ENCODE measurements at regions not wholly inside any gene's neighbourhood (a gene's known extent, or its start where the extent isn't known, plus 50 kb on each side); places are given as distances from the start of the nearest gene placed in this dataset.

GRCh38 chr1:67522793-67523192 lies 92.6 kb upstream of the SERBP1 start:
- intact Hi-C loops (cut with DNase I; ENCODE audit: low total_unique reads), result no loop called here
- Histone ChIP-seq H3K9me3 (no peaks in the 10 kb centered on the region), H3K27me3 (no peaks in the 10 kb centered on the region), H3K36me3 (no peaks in the 10 kb centered on the region), H3K4me1 (no peaks in the 10 kb centered on the region), H3K27ac (no peak overlapping the region), H3K4me3 (no peak overlapping the region)
- no peak for TF ChIP-seq POLR2A (IDR thresholded peaks at IDR 0.05)
- TF ChIP-seq CTCF (IDR thresholded peaks at IDR 0.05), result no peak
- no peak for DNase-seq

GRCh38 chr1:67524143-67525052 lies 94.2 kb upstream of the SERBP1 start:
- H3K4me3 ChIP-seq, result no peak overlapping the region
- H3K4me1 ChIP-seq, result no peaks in the 10 kb centered on the region
- no peaks in the 10 kb centered on the region for H3K36me3 ChIP-seq
- H3K9me3 ChIP-seq, result no peaks in the 10 kb centered on the region
- DNase-seq, result no peak
- H3K27ac ChIP-seq, result no peak overlapping the region
- no peaks in the 10 kb centered on the region for H3K27me3 ChIP-seq
- intact Hi-C loops (cut with DNase I; ENCODE audit: low total_unique reads), result no loop called here
- TF ChIP-seq CTCF (IDR thresholded peaks at IDR 0.05) (no peak), POLR2A (IDR thresholded peaks at IDR 0.05) (no peak)

- DNase-seq, result no peak
- Histone ChIP-seq H3K27me3 (no peaks in the 10 kb centered on the region), H3K4me3 (no peak overlapping the region), H3K4me1 (no peaks in the 10 kb centered on the region), H3K36me3 (no peaks in the 10 kb centered on the region), H3K9me3 (no peaks in the 10 kb centered on the region), H3K27ac (no peak overlapping the region)
- TF ChIP-seq POLR2A (IDR thresholded peaks at IDR 0.05), result no peak
- intact Hi-C loops (cut with DNase I; ENCODE audit: low total_unique reads), result no loop called here
These were observed 95.0 kb upstream of the SERBP1 start for GRCh38 chr1:67525053-67525760.

- H3K9me3 ChIP-seq, result no peaks in the 10 kb centered on the region
- TF ChIP-seq CTCF (IDR thresholded peaks at IDR 0.05), result no peak
- TF ChIP-seq POLR2A (IDR thresholded peaks at IDR 0.05), result no peak
- no peak overlapping the region for H3K4me3 ChIP-seq
- no peak overlapping the region for H3K27ac ChIP-seq
- H3K27me3 ChIP-seq, result no peaks in the 10 kb centered on the region
- H3K4me1 ChIP-seq, result no peaks in the 10 kb centered on the region
- no peak for DNase-seq
- no peaks in the 10 kb centered on the region for H3K36me3 ChIP-seq
- intact Hi-C loops (cut with DNase I; ENCODE audit: low total_unique reads), result no loop called here
These were observed 97.9 kb upstream of the SERBP1 start for GRCh38 chr1:67528141-67528540.

- Histone ChIP-seq H3K4me1 (no peaks in the 10 kb centered on the region), H3K4me3 (no peak overlapping the region), H3K36me3 (no peaks in the 10 kb centered on the region), H3K9me3 (no peaks in the 10 kb centered on the region), H3K27ac (no peak overlapping the region), H3K27me3 (no peaks in the 10 kb centered on the region)
- intact Hi-C loops (cut with DNase I; ENCODE audit: low total_unique reads), result loop anchor here (5.0 kb wide), 2 partner anchors 232 to 582 kb away; no protein-coding TSS in a partner anchor
- TF ChIP-seq CTCF (IDR thresholded peaks at IDR 0.05) (no peak), POLR2A (IDR thresholded peaks at IDR 0.05) (no peak)
- no peak for DNase-seq
These were observed 99.9 kb upstream of the SERBP1 start for GRCh38 chr1:67530071-67530470.
